A673 (cell line): ENCODE measurements at regions not wholly inside any gene's neighbourhood (a gene's known extent, or its start where the extent isn't known, plus 50 kb on each side); places are given as distances from the start of the nearest gene placed in this dataset.

Experiments
- EZH2 ChIP-seq: fragments of 200-600 bp; sonication (generic); IDR thresholded peaks from 2 replicates; pipeline ENCODE4 v1.6.1; 2017; ENCODE audit warnings: borderline replicate concordance, low read depth, mild to moderate bottlenecking, mixed read lengths, antibody characterized with exemption, low read length; ENCODE audit not compliant: poor library complexity, severe bottlenecking
- TF ChIP-seq, protein P1 (sequence below): fragments of 300-800, 200-600 bp; sonication (generic); conservative IDR thresholded peaks from 2 replicates; pipeline ENCODE4 v1.5.1; 2017; ENCODE audit warnings: low read depth, mild to moderate bottlenecking, antibody characterized with exemption, low read length, moderate library complexity, mixed read lengths

- TF ChIP-seq, protein P1, sequence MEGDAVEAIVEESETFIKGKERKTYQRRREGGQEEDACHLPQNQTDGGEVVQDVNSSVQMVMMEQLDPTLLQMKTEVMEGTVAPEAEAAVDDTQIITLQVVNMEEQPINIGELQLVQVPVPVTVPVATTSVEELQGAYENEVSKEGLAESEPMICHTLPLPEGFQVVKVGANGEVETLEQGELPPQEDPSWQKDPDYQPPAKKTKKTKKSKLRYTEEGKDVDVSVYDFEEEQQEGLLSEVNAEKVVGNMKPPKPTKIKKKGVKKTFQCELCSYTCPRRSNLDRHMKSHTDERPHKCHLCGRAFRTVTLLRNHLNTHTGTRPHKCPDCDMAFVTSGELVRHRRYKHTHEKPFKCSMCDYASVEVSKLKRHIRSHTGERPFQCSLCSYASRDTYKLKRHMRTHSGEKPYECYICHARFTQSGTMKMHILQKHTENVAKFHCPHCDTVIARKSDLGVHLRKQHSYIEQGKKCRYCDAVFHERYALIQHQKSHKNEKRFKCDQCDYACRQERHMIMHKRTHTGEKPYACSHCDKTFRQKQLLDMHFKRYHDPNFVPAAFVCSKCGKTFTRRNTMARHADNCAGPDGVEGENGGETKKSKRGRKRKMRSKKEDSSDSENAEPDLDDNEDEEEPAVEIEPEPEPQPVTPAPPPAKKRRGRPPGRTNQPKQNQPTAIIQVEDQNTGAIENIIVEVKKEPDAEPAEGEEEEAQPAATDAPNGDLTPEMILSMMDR = no peak
- TF ChIP-seq EZH2 = no peak
Observed at GRCh38 chr11:92811341-92811740, 158.1 kb upstream of the MTNR1B start.
